K562 (cell line): ENCODE measurements at regions not wholly inside any gene's neighbourhood (a gene's known extent, or its start where the extent isn't known, plus 50 kb on each side); places are given as distances from the start of the nearest gene placed in this dataset.

ENCODE experiments used
- ATAC-seq: fragments of 200-7000 bp; cut with Tn5 transposase; 3 replicates; pipeline ENCODE4 v1.9.1; 2020; ENCODE audit warnings: moderate library complexity
- BruUV-seq: library from RNA; stranded (reverse); fragments of 400-500 nt; replicated peaks from 2 replicates; lab custom pipeline; 2021; lab: Mats Ljungman, UMichigan
- CTCF ChIA-PET: fragments of 300-600 bp; formaldehyde crosslinking; extraction: SDS; loops from one replicate; lab custom pipeline; 2021; ENCODE audit warnings: low intra/inter-chr PET ratio; lab: Yijun Ruan, JAX
- POLR2A ChIA-PET: fragments of 300-600, 350-650 bp; sonication (Branson Sonifier 250); formaldehyde crosslinking; extraction: SDS; loops from one replicate; lab custom pipeline; 2021; ENCODE audit warnings: antibody characterized with exemption, inconsistent platforms; lab: Yijun Ruan, JAX
- DNase-seq, 4 experiments: peaks; one replicate each; pipeline versions ENCODE4 v3.0.0 to v3.0.0-alpha.2; 2011 to 2018; ENCODE audit warnings: low spot score in 3 of 4, mixed read lengths in 3 of 4; ENCODE audit errors: extremely low read depth in 1 of 4
- FAIRE-seq: peaks from 2 replicates; lab custom pipeline; 2011; peaks lifted over from hg19 to GRCh38; lab: Jason Lieb, UNC
- H2AFZ ChIP-seq: 2 replicates; pipeline ENCODE4 v1.6.0; 2011; ENCODE audit warnings: low read depth, low read length, control low read depth, inconsistent platforms
- H3K27ac ChIP-seq: fragments of 200-600 bp; 3 replicates; pipeline ENCODE4 v1.8.0; 2011; ENCODE audit warnings: low read depth, mild to moderate bottlenecking, control low read depth, inconsistent platforms, low read length, moderate library complexity, mixed read lengths; ENCODE audit errors: extremely low read depth
- H3K27me3 ChIP-seq, 2 experiments: fragments of 300-600 bp in 1 of 2; 2 replicates in 1 of 2; 3 replicates in 1 of 2; pipeline versions ENCODE4 v1.6.0 to v1.8.0; 2011; ENCODE audit warnings: inconsistent platforms in 2 of 2, low read length in 2 of 2, mild to moderate bottlenecking in 1 of 2, mixed read lengths in 1 of 2, moderate library complexity in 1 of 2; ENCODE audit not compliant: control insufficient read depth in 2 of 2, insufficient read depth in 2 of 2
- H3K36me3 ChIP-seq: fragments of 300-600 bp; 3 replicates; pipeline ENCODE4 v1.8.0; 2011; ENCODE audit warnings: mild to moderate bottlenecking, low read length, inconsistent platforms; ENCODE audit not compliant: control insufficient read depth, insufficient read depth
- H3K4me1 ChIP-seq, 2 experiments: fragments of 200-600 bp in 1 of 2; replicated peaks in 1 of 2; 2 replicates in 1 of 2; 3 replicates in 1 of 2; pipeline versions ENCODE4 v1.5.1 to v1.8.0; 2011; ENCODE audit warnings: inconsistent platforms in 2 of 2, low read length in 2 of 2, mild to moderate bottlenecking in 1 of 2, mixed read lengths in 1 of 2, moderate library complexity in 1 of 2; ENCODE audit not compliant: control insufficient read depth in 2 of 2, insufficient read depth in 2 of 2
- H3K4me2 ChIP-seq: 2 replicates; pipeline ENCODE4 v1.6.1; 2011; ENCODE audit warnings: low read length, control low read depth, inconsistent platforms, mixed read lengths; ENCODE audit not compliant: insufficient read depth
- H3K4me3 ChIP-seq: fragments of 200-600 bp; sonication (generic), shearing (Covaris generic); 2 replicates; pipeline ENCODE4 v1.5.1; 2016; ENCODE audit warnings: control low read depth, inconsistent platforms
- H3K79me2 ChIP-seq: fragments of 200-600 bp; 3 replicates; pipeline ENCODE4 v1.8.0; 2011; ENCODE audit warnings: low read length, inconsistent platforms; ENCODE audit not compliant: control insufficient read depth, insufficient read depth
- H3K9ac ChIP-seq, 2 experiments: 2 replicates each; pipeline versions ENCODE4 v1.6.0 to v1.6.1; 2011; ENCODE audit warnings: low read depth in 2 of 2, low read length in 2 of 2, control low read depth in 1 of 2, inconsistent platforms in 1 of 2, mild to moderate bottlenecking in 1 of 2, mixed read lengths in 1 of 2; ENCODE audit not compliant: insufficient read depth in 1 of 2
- H3K9me1 ChIP-seq: one replicate; pipeline ENCODE4 v1.6.0; 2011; ENCODE audit warnings: inconsistent platforms, mild to moderate bottlenecking, low read length, moderate library complexity; ENCODE audit not compliant: control insufficient read depth, insufficient read depth
- H3K9me3 ChIP-seq: replicated peaks from 2 replicates; pipeline ENCODE4 v1.5.1; 2011; ENCODE audit warnings: low read depth, low read length, inconsistent platforms; ENCODE audit not compliant: control insufficient read depth, insufficient read depth
- H4K20me1 ChIP-seq: replicated peaks from 2 replicates; pipeline ENCODE4 v1.6.1; 2011; ENCODE audit warnings: low read length, inconsistent platforms, mixed read lengths; ENCODE audit not compliant: control insufficient read depth, insufficient read depth
- BCLAF1 ChIP-seq, 2 experiments: fragments of 450-650 bp in 1 of 2; IDR thresholded peaks; 2 replicates each; pipeline ENCODE4 v1.6.1; 2011 to 2017; ENCODE audit warnings: low read depth in 2 of 2, antibody characterized with exemption in 1 of 2, borderline replicate concordance in 1 of 2, low read length in 1 of 2, mild to moderate bottlenecking in 1 of 2, mixed read lengths in 1 of 2; ENCODE audit not compliant: control insufficient read depth in 1 of 2
- BRF2 ChIP-seq: IDR thresholded peaks from 3 replicates; pipeline ENCODE4 v1.6.1; 2011; ENCODE audit warnings: borderline replicate concordance, mild to moderate bottlenecking; ENCODE audit not compliant: insufficient read length, insufficient read depth
- CBX8 ChIP-seq: fragments of 200-600 bp; sonication (generic); IDR thresholded peaks from 2 replicates; pipeline ENCODE4 v1.6.1; 2012; ENCODE audit warnings: borderline replicate concordance, mixed run types, low read depth, mild to moderate bottlenecking, moderate library complexity, mixed read lengths, low read length, control low read depth, inconsistent platforms; ENCODE audit not compliant: poor library complexity, severe bottlenecking; ENCODE audit errors: extremely low read depth
- CGGBP1 ChIP-seq: fragments of 250-450 bp; sonication (Bioruptor Pico); IDR thresholded peaks from 2 replicates; pipeline ENCODE4 v1.9.0; 2021; ENCODE audit warnings: mild to moderate bottlenecking
- CHCHD3 ChIP-seq: fragments of 250-450 bp; sonication (Bioruptor Pico); IDR thresholded peaks from 2 replicates; pipeline ENCODE4 v2.1.2; 2022; ENCODE audit warnings: mild to moderate bottlenecking
- DMBX1 ChIP-seq: fragments of 250-450 bp; sonication (Bioruptor Pico); IDR thresholded peaks from 2 replicates; pipeline ENCODE4 v1.8.0; 2022; ENCODE audit warnings: inconsistent platforms, mild to moderate bottlenecking, moderate library complexity, borderline replicate concordance
- ESRRA ChIP-seq: fragments of 450-650 bp; IDR thresholded peaks from 2 replicates; pipeline ENCODE4 v1.6.1; 2014; ENCODE audit warnings: low read depth, mild to moderate bottlenecking, moderate library complexity, borderline replicate concordance
- GMEB1 ChIP-seq: fragments of 250-450 bp; sonication (Bioruptor Pico); IDR thresholded peaks from 2 replicates; pipeline ENCODE4 v1.4.0; 2020; ENCODE audit warnings: mild to moderate bottlenecking
- HSF4 ChIP-seq: fragments of 250-450 bp; sonication (Bioruptor Pico); IDR thresholded peaks from 2 replicates; pipeline ENCODE4 v2.1.2; 2022; ENCODE audit warnings: mild to moderate bottlenecking, moderate library complexity, borderline replicate concordance
- NR2C1 ChIP-seq, 2 experiments: fragments of 450-650 bp; IDR thresholded peaks; 2 replicates each; pipeline ENCODE4 v1.6.1; 2017; ENCODE audit warnings: mild to moderate bottlenecking in 2 of 2, antibody characterized with exemption in 1 of 2, inconsistent platforms in 1 of 2, missing compliant biosample characterization in 1 of 2, missing genetic modification characterization in 1 of 2
- PHF21A ChIP-seq: fragments of 450-650 bp; IDR thresholded peaks from 2 replicates; pipeline ENCODE4 v1.6.1; 2017; ENCODE audit warnings: low read depth, borderline replicate concordance
- POLR2A ChIP-seq: fragments of 450-650 bp; conservative IDR thresholded peaks from 2 replicates; pipeline ENCODE4 v1.6.1; 2016
- PTRF ChIP-seq: fragments of 450-650 bp; IDR thresholded peaks from 2 replicates; pipeline ENCODE4 v1.6.1; 2016; ENCODE audit warnings: mild to moderate bottlenecking, missing genetic modification characterization, missing compliant biosample characterization
- SAFB ChIP-seq: fragments of 200-400 bp; formaldehyde crosslinking; IDR thresholded peaks from 2 replicates; pipeline ENCODE4 v1.6.1; 2017; ENCODE audit warnings: low read depth, low read length, borderline replicate concordance
- XRCC5 ChIP-seq: fragments of 200-400 bp; formaldehyde crosslinking; IDR thresholded peaks from 2 replicates; pipeline ENCODE4 v1.6.1; 2017; ENCODE audit warnings: low read depth, mild to moderate bottlenecking, low read length
- ZNF668 ChIP-seq: fragments of 250-450 bp; sonication (Bioruptor Pico); IDR thresholded peaks from 2 replicates; pipeline ENCODE4 v1.8.0; 2022; ENCODE audit warnings: mild to moderate bottlenecking, inconsistent platforms
- ZNF707 ChIP-seq: fragments of 250-450 bp; sonication (Bioruptor Pico); conservative IDR thresholded peaks from 2 replicates; pipeline ENCODE4 v1.8.0; 2022; ENCODE audit warnings: inconsistent platforms, mild to moderate bottlenecking, moderate library complexity
- WGBS: fragments of 100-300 bp; shearing (Covaris generic); methylation state at CpG from one replicate; pipeline ENCODE4 v1.1.6; 2016; ENCODE audit warnings: low coverage, mixed read lengths; ENCODE audit not compliant: insufficient coverage; ENCODE audit errors: missing lambda C conversion rate; 5-methylcytosine and 5-hydroxymethylcytosine counted together
- in situ Hi-C: fragments of 300-500 bp; cut with MboI; formaldehyde crosslinking; loops from 4 replicates; pipeline ENCODE4 v1.15.0; 2018; ENCODE audit warnings: inconsistent platforms, mixed read lengths
- intact Hi-C: fragments of 100-400 bp; cut with micrococcal nuclease; formaldehyde crosslinking; loops from 2 replicates; pipeline ENCODE4 v1.14.2; 2022

GRCh38 chr20:58146746-58147140 lies 81.7 kb downstream of the ANKRD60 start:
- CTCF ChIA-PET, result no interaction called here
- no peaks in the 10 kb centered on the region for H3K79me2 ChIP-seq
- BruUV-seq, result no TSS peak
- TF ChIP-seq ZNF668 (no peak), CGGBP1 (CRISPR knock-in tag) (no peak), CHCHD3 (CRISPR knock-in tag) (no peak), GMEB1 (CRISPR knock-in tag) (no peak), PTRF (tag) (no peak), DMBX1 (CRISPR knock-in tag) (no peak), NR2C1 (IDR thresholded peaks at IDR 0.05) (no peak), NR2C1 (tag; IDR thresholded peaks at IDR 0.05) (no peak), XRCC5 (no peak), ZNF707 (CRISPR knock-in tag) (no peak), POLR2A (no peak), ESRRA (no peak), CBX8 (no peak), BRF2 (no peak), BCLAF1 (IDR thresholded peaks at IDR 0.05; ENCODE audit: borderline replicate concordance in 1 of 2, control insufficient read depth in 1 of 2, low read depth in 2 of 2, low read length in 1 of 2) (no peak), SAFB (no peak), HSF4 (no peak), PHF21A (no peak)

More at GRCh38 chr20:58146746-58147140, 81.7 kb downstream of the ANKRD60 start:
- WGBS, result under 1% methylated on average over 11 of the region's 11 CpGs
- Histone ChIP-seq H4K20me1 (no peaks in the 10 kb centered on the region), H3K4me3 (no peak overlapping the region), H3K4me1 (no peaks in the 10 kb centered on the region), H3K36me3 (no peaks in the 10 kb centered on the region), H2AFZ (no peak overlapping the region), H3K9ac (no peak overlapping the region), H3K27ac (no peak overlapping the region), H3K27me3 (peaks cover 5 to 44% of the 10 kb centered on the region in 2 experiments; a peak in 3 of 5 replicates), H3K4me2 (no peak overlapping the region), H3K9me3 (no peaks in the 10 kb centered on the region), H3K9me1 (no peaks in the 10 kb centered on the region)
- intact Hi-C loops (no loop called here), in situ Hi-C loops (no loop called here)
- ATAC-seq (no peak), DNase-seq (no peak), FAIRE-seq (no peak)
- POLR2A ChIA-PET, result interaction anchor here (0.7 kb wide), 1 partner anchor 1368 kb away, joined by 3 read pairs; no protein-coding TSS in a partner anchor
